GM23338 (cell line): ENCODE measurements at regions not wholly inside any gene's neighbourhood (a gene's known extent, or its start where the extent isn't known, plus 50 kb on each side); places are given as distances from the start of the nearest gene placed in this dataset.

Source experiments
- ATAC-seq: fragments of 200-7000 bp; cut with Tn5 transposase; 3 replicates; pipeline ENCODE4 v1.9.1; 2020
- DNase-seq: peaks from one replicate; pipeline ENCODE4 v3.0.0-alpha.2; 2015; ENCODE audit warnings: low spot score
- H2AFZ ChIP-seq: fragments of 200-600 bp; sonication (generic); 2 replicates; pipeline ENCODE4 v1.8.0; 2016; ENCODE audit warnings: antibody characterized with exemption, mild to moderate bottlenecking, moderate library complexity
- H3F3A ChIP-seq: fragments of 200-600 bp; sonication (generic); replicated peaks from 2 replicates; pipeline ENCODE4 v1.8.0; 2017; ENCODE audit warnings: antibody characterized with exemption, mixed run types, low read depth
- H3K27ac ChIP-seq: fragments of 200-600 bp; sonication (generic); 2 replicates; pipeline ENCODE4 v1.6.1; 2016; ENCODE audit warnings: low read depth
- H3K27me3 ChIP-seq: fragments of 200-600 bp; sonication (generic); 2 replicates; pipeline ENCODE4 v1.8.0; 2016; ENCODE audit warnings: mild to moderate bottlenecking, mixed run types, moderate library complexity; ENCODE audit not compliant: insufficient read depth
- H3K36me3 ChIP-seq: fragments of 200-600 bp; sonication (generic); 2 replicates; pipeline ENCODE4 v1.8.0; 2016; ENCODE audit warnings: mild to moderate bottlenecking; ENCODE audit not compliant: insufficient read depth
- H3K4me1 ChIP-seq: fragments of 200-600 bp; sonication (generic); 2 replicates; pipeline ENCODE4 v1.8.0; 2016; ENCODE audit warnings: mild to moderate bottlenecking, moderate library complexity; ENCODE audit not compliant: insufficient read depth
- H3K4me2 ChIP-seq: fragments of 200-600 bp; sonication (generic); 2 replicates; pipeline ENCODE4 v1.7.1; 2017; ENCODE audit warnings: mixed run types
- H3K4me3 ChIP-seq: fragments of 200-600 bp; sonication (generic); 2 replicates; pipeline ENCODE4 v1.6.1; 2016; ENCODE audit warnings: mixed run types
- H3K79me2 ChIP-seq: fragments of 200-600 bp; sonication (generic); replicated peaks from 2 replicates; pipeline ENCODE4 v1.8.0; 2017; ENCODE audit warnings: mild to moderate bottlenecking; ENCODE audit not compliant: insufficient read depth
- H3K9me2 ChIP-seq: fragments of 200-600 bp; sonication (generic); 2 replicates; pipeline ENCODE4 v1.8.0; 2017; ENCODE audit not compliant: insufficient read depth
- H4K20me1 ChIP-seq: fragments of 200-600 bp; sonication (generic); replicated peaks from 2 replicates; pipeline ENCODE4 v1.8.0; 2017; ENCODE audit warnings: mild to moderate bottlenecking; ENCODE audit not compliant: insufficient read depth
- H3K27ac Mint-ChIP-seq: 2 replicates; pipeline ENCODE4 v1.8.0; 2020; ENCODE audit warnings: inconsistent platforms, mild to moderate bottlenecking, moderate library complexity, mixed read lengths
- H3K27me3 Mint-ChIP-seq: 3 replicates; pipeline ENCODE4 v1.8.0; 2022; ENCODE audit warnings: low read depth, mild to moderate bottlenecking, moderate library complexity, mixed read lengths, inconsistent platforms; ENCODE audit not compliant: insufficient read depth, poor library complexity
- H3K36me3 Mint-ChIP-seq: 3 replicates; pipeline ENCODE4 v1.8.0; 2021; ENCODE audit warnings: low read depth, mild to moderate bottlenecking, inconsistent platforms, moderate library complexity, mixed read lengths
- H3K4me1 Mint-ChIP-seq: 3 replicates; pipeline ENCODE4 v1.8.0; 2020; ENCODE audit warnings: mild to moderate bottlenecking, inconsistent platforms, mixed read lengths
- H3K4me3 Mint-ChIP-seq: 3 replicates; pipeline ENCODE4 v1.8.0; 2021; ENCODE audit warnings: moderate library complexity, mild to moderate bottlenecking, inconsistent platforms, mixed read lengths
- H3K9me3 Mint-ChIP-seq: 3 replicates; pipeline ENCODE4 v1.8.0; 2020; ENCODE audit warnings: moderate library complexity, mild to moderate bottlenecking, inconsistent platforms, mixed read lengths
- CTCF ChIP-seq, 2 experiments: fragments of 200-600 bp in 1 of 2; sonication (generic) in 1 of 2; conservative IDR thresholded peaks; 2 replicates each; pipeline versions ENCODE4 v1.5.1 to v1.6.1; 2016 to 2017; ENCODE audit warnings: antibody characterized with exemption in 2 of 2, low read depth in 2 of 2, mild to moderate bottlenecking in 2 of 2, moderate library complexity in 1 of 2
- EZH2phosphoT487 ChIP-seq: fragments of 200-600 bp; sonication (generic); IDR thresholded peaks from one replicate; pipeline ENCODE4 v1.8.1; 2018; ENCODE audit warnings: antibody characterized with exemption; ENCODE audit not compliant: unreplicated experiment
- JUNB ChIP-seq: IDR thresholded peaks from one replicate; pipeline ENCODE4 v1.6.1; 2016; ENCODE audit warnings: antibody characterized with exemption; ENCODE audit not compliant: unreplicated experiment
- STAT1 ChIP-seq: IDR thresholded peaks from one replicate; pipeline ENCODE4 v1.6.1; 2016; ENCODE audit warnings: antibody characterized with exemption; ENCODE audit not compliant: unreplicated experiment
- ZNF114 ChIP-seq: fragments of 250-450 bp; sonication (Bioruptor Pico); IDR thresholded peaks from 2 replicates; pipeline ENCODE4 v1.5.0; 2020; ENCODE audit warnings: mild to moderate bottlenecking, moderate library complexity
- ZNF331 ChIP-seq: fragments of 250-450 bp; sonication (Bioruptor Pico); IDR thresholded peaks from 2 replicates; pipeline ENCODE4 v1.5.0; 2020; ENCODE audit warnings: low read depth, mild to moderate bottlenecking, moderate library complexity
- TF ChIP-seq, protein P1 (sequence below): fragments of 250-450 bp; sonication (Bioruptor Pico); IDR thresholded peaks from 2 replicates; pipeline ENCODE4 v1.5.0; 2020; ENCODE audit warnings: mild to moderate bottlenecking, moderate library complexity

DNA sequence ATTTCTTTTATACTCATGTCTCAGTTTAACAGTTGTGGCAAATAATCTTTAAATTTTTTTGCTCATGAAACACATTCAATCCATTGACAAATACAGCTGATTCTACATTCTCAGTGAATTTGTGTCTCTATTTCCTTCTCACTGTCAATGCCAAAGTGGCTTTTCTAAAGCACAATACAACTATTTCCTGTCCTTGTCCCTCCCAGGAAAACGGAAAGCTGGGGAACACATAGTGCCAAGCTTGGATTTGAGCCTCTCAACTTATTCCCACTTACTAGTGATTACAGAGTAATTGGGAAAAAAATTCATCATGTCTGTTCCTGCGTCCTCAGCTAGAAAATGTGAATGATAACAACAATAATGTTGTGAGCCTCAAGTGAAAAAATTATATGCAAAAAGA lies 899.7 kb upstream of the CDH2 start:
- Histone ChIP-seq H4K20me1 (no peaks in the 10 kb centered on the region), H2AFZ (no peak overlapping the region), H3K27ac (no peak overlapping the region), H3K4me2 (no peak overlapping the region), H3F3A (no peaks in the 10 kb centered on the region), H3K27me3 (no peaks in the 10 kb centered on the region), H3K79me2 (no peaks in the 10 kb centered on the region), H3K36me3 (no peaks in the 10 kb centered on the region), H3K4me3 (no peak overlapping the region), H3K4me1 (no peaks in the 10 kb centered on the region), H3K9me2 (no peaks in the 10 kb centered on the region)
- DNase-seq: no peak
- Mint-ChIP-seq H3K27me3 (no peaks in the 10 kb centered on the region), H3K4me1 (peaks cover 6% of the 10 kb centered on the region; the same call in 1 of the 3 replicates), H3K4me3 (no peak overlapping the region), H3K27ac (no peak overlapping the region), H3K9me3 (no peaks in the 10 kb centered on the region; the same call in 2 of the 3 replicates), H3K36me3 (no peaks in the 10 kb centered on the region)
- ATAC-seq: no peak
- no peak for TF ChIP-seq ZNF331 (CRISPR knock-in tag)
- TF ChIP-seq EZH2phosphoT487: no peak
- no peak for TF ChIP-seq ZNF114

- H3K4me2 ChIP-seq: no peak overlapping the region
- no peaks in the 10 kb centered on the region for H3K4me1 ChIP-seq
- no peaks in the 10 kb centered on the region for H3K79me2 ChIP-seq
- no peak for ATAC-seq
- Mint-ChIP-seq H3K4me3 (no peak overlapping the region), H3K27ac (no peak overlapping the region), H3K36me3 (no peaks in the 10 kb centered on the region), H3K9me3 (no peaks in the 10 kb centered on the region), H3K27me3 (no peaks in the 10 kb centered on the region), H3K4me1 (peaks cover 3% of the 10 kb centered on the region; the same call in 1 of the 3 replicates)
- no peak overlapping the region for H2AFZ ChIP-seq
- H4K20me1 ChIP-seq: no peaks in the 10 kb centered on the region
- no peaks in the 10 kb centered on the region for H3K27me3 ChIP-seq
- DNase-seq: no peak
- no peak overlapping the region for H3K27ac ChIP-seq
- no peaks in the 10 kb centered on the region for H3K9me2 ChIP-seq
- no peaks in the 10 kb centered on the region for H3F3A ChIP-seq
- TF ChIP-seq STAT1: no peak
- no peak overlapping the region for H3K4me3 ChIP-seq
- no peaks in the 10 kb centered on the region for H3K36me3 ChIP-seq
Observed at GRCh38 chr18:29074147-29074546, 897.2 kb upstream of the CDH2 start.

DNA sequence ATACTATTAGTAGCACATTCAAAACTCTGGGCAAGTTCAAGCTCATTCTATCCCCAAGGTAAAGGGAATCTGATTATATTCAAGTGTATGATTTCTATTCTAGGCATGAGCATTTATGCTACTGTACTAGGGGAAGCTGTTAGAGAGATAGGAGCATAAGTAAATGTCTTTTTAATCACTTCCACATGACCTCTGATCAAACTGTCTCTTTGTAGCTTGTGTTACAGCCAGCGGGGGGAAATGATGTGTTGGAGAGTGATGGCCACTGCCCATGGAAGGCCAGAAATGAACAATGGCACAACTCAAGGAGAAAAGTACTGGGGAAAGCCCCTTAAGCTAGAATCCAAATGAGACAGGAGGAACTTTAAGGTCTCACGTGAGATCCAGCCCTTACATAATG lies 894.9 kb upstream of the CDH2 start:
- no peak overlapping the region for H3K4me2 ChIP-seq
- no peaks in the 10 kb centered on the region for H3K27me3 ChIP-seq
- ATAC-seq: no peak
- no peaks in the 10 kb centered on the region for H3K27me3 Mint-ChIP-seq
- H3K4me1 ChIP-seq: no peaks in the 10 kb centered on the region
- no peaks in the 10 kb centered on the region for H3K36me3 Mint-ChIP-seq
- H3K79me2 ChIP-seq: no peaks in the 10 kb centered on the region
- no peak for DNase-seq
- no peaks in the 10 kb centered on the region for H3K9me3 Mint-ChIP-seq
- no peak overlapping the region for H3K4me3 Mint-ChIP-seq
- no peaks in the 10 kb centered on the region for H3F3A ChIP-seq
- no peaks in the 10 kb centered on the region for H3K36me3 ChIP-seq
- no peak overlapping the region for H3K27ac ChIP-seq
- H3K9me2 ChIP-seq: no peaks in the 10 kb centered on the region
- no peak overlapping the region for H3K27ac Mint-ChIP-seq
- H2AFZ ChIP-seq: no peak overlapping the region
- no peak overlapping the region for H3K4me3 ChIP-seq
- H4K20me1 ChIP-seq: no peaks in the 10 kb centered on the region
- H3K4me1 Mint-ChIP-seq: no peaks in the 10 kb centered on the region
- no peak for TF ChIP-seq STAT1
- no peak for TF ChIP-seq CTCF (conservative IDR thresholded peaks at IDR 0.05; ENCODE audit: low read depth in 2 of 2)
- no peak for TF ChIP-seq JUNB
- TF ChIP-seq, protein P1, sequence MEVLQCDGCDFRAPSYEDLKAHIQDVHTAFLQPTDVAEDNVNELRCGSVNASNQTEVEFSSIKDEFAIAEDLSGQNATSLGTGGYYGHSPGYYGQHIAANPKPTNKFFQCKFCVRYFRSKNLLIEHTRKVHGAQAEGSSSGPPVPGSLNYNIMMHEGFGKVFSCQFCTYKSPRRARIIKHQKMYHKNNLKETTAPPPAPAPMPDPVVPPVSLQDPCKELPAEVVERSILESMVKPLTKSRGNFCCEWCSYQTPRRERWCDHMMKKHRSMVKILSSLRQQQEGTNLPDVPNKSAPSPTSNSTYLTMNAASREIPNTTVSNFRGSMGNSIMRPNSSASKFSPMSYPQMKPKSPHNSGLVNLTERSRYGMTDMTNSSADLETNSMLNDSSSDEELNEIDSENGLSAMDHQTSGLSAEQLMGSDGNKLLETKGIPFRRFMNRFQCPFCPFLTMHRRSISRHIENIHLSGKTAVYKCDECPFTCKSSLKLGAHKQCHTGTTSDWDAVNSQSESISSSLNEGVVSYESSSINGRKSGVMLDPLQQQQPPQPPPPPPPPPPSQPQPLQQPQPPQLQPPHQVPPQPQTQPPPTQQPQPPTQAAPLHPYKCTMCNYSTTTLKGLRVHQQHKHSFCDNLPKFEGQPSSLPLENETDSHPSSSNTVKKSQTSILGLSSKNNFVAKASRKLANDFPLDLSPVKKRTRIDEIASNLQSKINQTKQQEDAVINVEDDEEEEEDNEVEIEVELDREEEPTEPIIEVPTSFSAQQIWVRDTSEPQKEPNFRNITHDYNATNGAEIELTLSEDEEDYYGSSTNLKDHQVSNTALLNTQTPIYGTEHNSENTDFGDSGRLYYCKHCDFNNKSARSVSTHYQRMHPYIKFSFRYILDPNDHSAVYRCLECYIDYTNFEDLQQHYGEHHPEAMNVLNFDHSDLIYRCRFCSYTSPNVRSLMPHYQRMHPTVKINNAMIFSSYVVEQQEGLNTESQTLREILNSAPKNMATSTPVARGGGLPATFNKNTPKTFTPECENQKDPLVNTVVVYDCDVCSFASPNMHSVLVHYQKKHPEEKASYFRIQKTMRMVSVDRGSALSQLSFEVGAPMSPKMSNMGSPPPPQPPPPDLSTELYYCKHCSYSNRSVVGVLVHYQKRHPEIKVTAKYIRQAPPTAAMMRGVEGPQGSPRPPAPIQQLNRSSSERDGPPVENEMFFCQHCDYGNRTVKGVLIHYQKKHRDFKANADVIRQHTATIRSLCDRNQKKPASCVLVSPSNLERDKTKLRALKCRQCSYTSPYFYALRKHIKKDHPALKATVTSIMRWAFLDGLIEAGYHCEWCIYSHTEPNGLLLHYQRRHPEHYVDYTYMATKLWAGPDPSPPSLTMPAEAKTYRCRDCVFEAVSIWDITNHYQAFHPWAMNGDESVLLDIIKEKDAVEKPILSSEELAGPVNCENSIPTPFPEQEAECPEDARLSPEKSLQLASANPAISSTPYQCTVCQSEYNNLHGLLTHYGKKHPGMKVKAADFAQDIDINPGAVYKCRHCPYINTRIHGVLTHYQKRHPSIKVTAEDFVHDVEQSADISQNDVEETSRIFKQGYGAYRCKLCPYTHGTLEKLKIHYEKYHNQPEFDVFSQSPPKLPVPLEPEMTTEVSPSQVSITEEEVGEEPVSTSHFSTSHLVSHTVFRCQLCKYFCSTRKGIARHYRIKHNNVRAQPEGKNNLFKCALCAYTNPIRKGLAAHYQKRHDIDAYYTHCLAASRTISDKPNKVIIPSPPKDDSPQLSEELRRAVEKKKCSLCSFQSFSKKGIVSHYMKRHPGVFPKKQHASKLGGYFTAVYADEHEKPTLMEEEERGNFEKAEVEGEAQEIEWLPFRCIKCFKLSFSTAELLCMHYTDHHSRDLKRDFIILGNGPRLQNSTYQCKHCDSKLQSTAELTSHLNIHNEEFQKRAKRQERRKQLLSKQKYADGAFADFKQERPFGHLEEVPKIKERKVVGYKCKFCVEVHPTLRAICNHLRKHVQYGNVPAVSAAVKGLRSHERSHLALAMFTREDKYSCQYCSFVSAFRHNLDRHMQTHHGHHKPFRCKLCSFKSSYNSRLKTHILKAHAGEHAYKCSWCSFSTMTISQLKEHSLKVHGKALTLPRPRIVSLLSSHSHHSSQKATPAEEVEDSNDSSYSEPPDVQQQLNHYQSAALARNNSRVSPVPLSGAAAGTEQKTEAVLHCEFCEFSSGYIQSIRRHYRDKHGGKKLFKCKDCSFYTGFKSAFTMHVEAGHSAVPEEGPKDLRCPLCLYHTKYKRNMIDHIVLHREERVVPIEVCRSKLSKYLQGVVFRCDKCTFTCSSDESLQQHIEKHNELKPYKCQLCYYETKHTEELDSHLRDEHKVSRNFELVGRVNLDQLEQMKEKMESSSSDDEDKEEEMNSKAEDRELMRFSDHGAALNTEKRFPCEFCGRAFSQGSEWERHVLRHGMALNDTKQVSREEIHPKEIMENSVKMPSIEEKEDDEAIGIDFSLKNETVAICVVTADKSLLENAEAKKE (CRISPR knock-in tag): no peak
